ENCODE measurements at regions not wholly inside any gene's neighbourhood (a gene's known extent, or its start where the extent isn't known, plus 50 kb on each side); places are given as distances from the start of the nearest gene placed in this dataset.

DNA sequence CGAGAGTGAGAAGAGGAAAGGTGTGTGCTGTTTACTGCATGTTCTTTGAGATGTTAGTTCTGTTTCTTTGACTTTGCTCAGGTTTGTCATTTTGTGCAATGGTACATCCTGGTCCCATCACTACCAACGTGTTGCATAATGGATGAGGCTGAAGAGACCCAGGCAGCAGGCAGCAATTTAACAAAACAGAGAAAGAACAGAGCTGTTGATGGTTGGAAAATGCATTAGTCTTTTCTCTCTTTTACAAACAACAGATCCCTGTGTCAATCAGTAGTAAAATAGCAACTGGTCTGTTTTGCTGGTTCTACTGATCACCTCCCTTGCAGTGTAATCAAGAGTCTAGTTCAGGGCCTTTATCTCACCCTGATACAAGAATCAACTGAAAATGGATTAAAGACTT, 64.8 kb upstream of the LIMCH1 start:
- no peak for DNase-seq (ENCODE audit: extremely low spot score, unreplicated experiment)
- Mint-ChIP-seq H3K9me3 (peaks cover 6% of the 10 kb centered on the region), H3K27me3 (peaks cover 8% of the 10 kb centered on the region), H3K27ac (no peak overlapping the region), H3K36me3 (no peaks in the 10 kb centered on the region), H3K4me1 (ENCODE audit: unreplicated experiment) (peaks cover 14% of the 10 kb centered on the region), H3K4me3 (no peak overlapping the region)
- TF ChIP-seq, protein P1, sequence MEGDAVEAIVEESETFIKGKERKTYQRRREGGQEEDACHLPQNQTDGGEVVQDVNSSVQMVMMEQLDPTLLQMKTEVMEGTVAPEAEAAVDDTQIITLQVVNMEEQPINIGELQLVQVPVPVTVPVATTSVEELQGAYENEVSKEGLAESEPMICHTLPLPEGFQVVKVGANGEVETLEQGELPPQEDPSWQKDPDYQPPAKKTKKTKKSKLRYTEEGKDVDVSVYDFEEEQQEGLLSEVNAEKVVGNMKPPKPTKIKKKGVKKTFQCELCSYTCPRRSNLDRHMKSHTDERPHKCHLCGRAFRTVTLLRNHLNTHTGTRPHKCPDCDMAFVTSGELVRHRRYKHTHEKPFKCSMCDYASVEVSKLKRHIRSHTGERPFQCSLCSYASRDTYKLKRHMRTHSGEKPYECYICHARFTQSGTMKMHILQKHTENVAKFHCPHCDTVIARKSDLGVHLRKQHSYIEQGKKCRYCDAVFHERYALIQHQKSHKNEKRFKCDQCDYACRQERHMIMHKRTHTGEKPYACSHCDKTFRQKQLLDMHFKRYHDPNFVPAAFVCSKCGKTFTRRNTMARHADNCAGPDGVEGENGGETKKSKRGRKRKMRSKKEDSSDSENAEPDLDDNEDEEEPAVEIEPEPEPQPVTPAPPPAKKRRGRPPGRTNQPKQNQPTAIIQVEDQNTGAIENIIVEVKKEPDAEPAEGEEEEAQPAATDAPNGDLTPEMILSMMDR (conservative IDR thresholded peaks at IDR 0.05): no peak

DNA sequence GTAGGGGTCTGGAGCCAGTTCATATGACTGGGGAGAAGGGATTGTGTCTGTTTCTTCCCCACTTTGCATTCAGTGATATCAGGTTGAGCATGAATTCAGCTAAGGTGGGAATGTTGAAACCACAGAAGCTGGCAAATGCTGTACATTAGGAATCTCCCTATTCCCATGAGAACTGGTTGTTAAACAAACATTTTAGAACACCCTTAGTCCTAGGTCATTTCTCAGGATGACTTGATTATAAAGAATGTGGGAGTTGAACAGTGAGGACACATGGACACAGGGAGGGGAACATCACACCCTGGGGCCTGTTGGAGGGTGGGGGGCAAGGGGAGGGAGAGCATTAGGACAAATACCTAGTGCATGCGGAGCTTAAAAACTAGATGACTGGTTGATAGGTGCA, 62.6 kb upstream of the LIMCH1 start:
- H3K9me3 Mint-ChIP-seq: peaks cover 2% of the 10 kb centered on the region
- H3K36me3 Mint-ChIP-seq: no peaks in the 10 kb centered on the region
- H3K4me1 Mint-ChIP-seq (ENCODE audit: unreplicated experiment): peaks cover 10% of the 10 kb centered on the region
- TF ChIP-seq, protein P1 (conservative IDR thresholded peaks at IDR 0.05): no peak
- no peak overlapping the region for H3K4me3 Mint-ChIP-seq
- no peak for DNase-seq (ENCODE audit: extremely low spot score, unreplicated experiment)
- peaks cover 6% of the 10 kb centered on the region for H3K27me3 Mint-ChIP-seq
- H3K27ac Mint-ChIP-seq: no peak overlapping the region

DNA sequence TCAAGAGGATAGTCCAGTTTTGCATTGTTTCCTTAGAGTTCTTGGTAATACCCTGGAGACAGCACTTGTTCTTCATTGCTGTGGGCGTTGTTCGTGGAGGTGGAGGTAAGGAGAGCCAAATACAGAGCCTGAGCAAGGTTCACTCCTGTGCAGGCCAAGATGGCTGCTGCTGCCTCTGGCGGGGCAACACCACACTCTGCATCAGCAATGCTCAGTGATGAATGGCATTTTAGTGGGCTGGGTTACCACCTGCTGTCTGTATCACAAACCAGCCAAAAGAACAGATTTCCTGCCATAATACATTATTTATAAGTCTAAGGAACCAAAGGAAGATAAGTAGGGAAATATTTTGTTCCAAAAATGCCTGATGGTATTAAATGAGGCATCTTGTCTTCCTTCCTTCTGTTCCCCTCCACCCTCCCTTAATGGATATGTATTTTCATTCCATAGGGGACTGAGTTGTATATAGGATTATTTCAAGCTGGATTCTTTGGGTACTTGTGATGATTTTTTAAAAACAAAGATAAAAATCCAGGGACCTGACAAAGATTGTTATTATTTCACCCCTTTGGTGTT, 61.6 kb upstream of the LIMCH1 start:
- TF ChIP-seq, protein P1 (conservative IDR thresholded peaks at IDR 0.05): no peak
- DNase-seq (ENCODE audit: extremely low spot score, unreplicated experiment): no peak

DNA sequence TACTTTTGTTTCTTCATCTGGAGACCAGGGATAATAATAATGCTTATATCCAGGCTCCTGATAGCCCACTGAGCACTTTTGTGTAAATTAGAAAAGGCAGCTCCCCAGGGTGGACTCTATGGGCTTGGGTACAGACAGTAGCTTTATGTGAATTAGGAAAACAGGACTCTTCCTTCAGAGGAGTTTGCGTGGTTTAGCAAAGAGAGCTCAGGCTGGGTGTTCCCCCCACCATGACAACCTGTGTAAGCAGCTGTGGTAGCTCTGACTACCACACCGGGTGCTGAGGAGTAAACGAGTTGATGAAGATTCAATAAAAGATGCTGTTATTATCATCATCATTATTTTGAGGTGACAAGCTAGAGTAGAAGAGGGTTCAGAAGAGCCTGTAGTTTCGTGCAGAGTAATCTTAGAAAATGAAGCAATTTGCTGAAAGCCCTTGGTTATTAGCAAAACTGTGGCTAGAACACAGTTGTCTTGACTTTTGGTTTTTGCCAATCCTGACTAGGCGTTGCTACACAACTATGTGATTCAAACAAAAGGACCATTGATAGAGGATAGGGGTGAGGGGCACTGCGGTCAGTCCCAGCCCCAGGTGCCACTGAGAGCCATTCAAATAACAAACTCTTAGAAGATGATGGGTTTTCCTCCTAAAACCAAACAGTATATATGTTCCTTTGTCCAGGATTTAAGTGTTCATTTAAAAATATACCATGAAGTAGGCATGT, 60.6 kb upstream of the LIMCH1 start:
- Mint-ChIP-seq H3K4me3 (no peak overlapping the region), H3K27me3 (peaks cover 3% of the 10 kb centered on the region), H3K9me3 (no peaks in the 10 kb centered on the region), H3K4me1 (ENCODE audit: unreplicated experiment) (peaks cover 5% of the 10 kb centered on the region), H3K27ac (no peak overlapping the region), H3K36me3 (no peaks in the 10 kb centered on the region)
- no peak for DNase-seq (ENCODE audit: extremely low spot score, unreplicated experiment)
- TF ChIP-seq, protein P1 (conservative IDR thresholded peaks at IDR 0.05): no peak

More for the DNA sequence above, 61.6 kb upstream of the LIMCH1 start:
- H3K27ac Mint-ChIP-seq: no peak overlapping the region
- no peaks in the 10 kb centered on the region for H3K9me3 Mint-ChIP-seq
- H3K4me1 Mint-ChIP-seq (ENCODE audit: unreplicated experiment): peaks cover 10% of the 10 kb centered on the region
- no peak overlapping the region for H3K4me3 Mint-ChIP-seq
- peaks cover 3% of the 10 kb centered on the region for H3K27me3 Mint-ChIP-seq
- H3K36me3 Mint-ChIP-seq: no peaks in the 10 kb centered on the region

DNA sequence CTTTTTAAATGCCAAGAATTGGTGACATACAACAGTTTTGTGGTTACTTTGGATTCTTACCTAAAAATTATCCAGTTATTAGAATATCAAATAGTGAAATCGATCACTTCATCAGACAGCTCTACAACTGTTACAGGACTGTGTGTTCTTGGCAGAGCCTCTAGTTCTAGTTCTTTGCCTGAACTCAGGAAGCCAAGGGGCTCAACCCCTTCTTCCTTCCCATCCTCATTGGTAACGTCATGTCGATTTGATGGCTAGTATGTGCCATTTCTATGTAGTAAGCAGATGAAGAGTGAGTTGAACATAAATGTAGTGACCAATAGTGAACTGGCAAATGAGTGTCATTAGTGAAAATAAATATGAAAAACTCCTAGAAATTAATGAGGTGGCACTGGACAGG, 59.4 kb upstream of the LIMCH1 start:
- H3K4me3 Mint-ChIP-seq: no peak overlapping the region
- no peak overlapping the region for H3K27ac Mint-ChIP-seq
- no peak for DNase-seq (ENCODE audit: extremely low spot score, unreplicated experiment)
- H3K4me1 Mint-ChIP-seq (ENCODE audit: unreplicated experiment): peaks cover 5% of the 10 kb centered on the region
- H3K36me3 Mint-ChIP-seq: no peaks in the 10 kb centered on the region
- TF ChIP-seq, protein P1 (conservative IDR thresholded peaks at IDR 0.05): no peak
- peaks cover 3% of the 10 kb centered on the region for H3K27me3 Mint-ChIP-seq
- no peaks in the 10 kb centered on the region for H3K9me3 Mint-ChIP-seq

Data from type B pancreatic cell (in vitro differentiated cells).